DMS 273 treated with DMSO at 0.1 percent for 48 hours (cell line): ENCODE measurements at regions not wholly inside any gene's neighbourhood (a gene's known extent, or its start where the extent isn't known, plus 50 kb on each side); places are given as distances from the start of the nearest gene placed in this dataset.
"Not testable (repeated sequence)": the region's sequence is repeated elsewhere in the genome, so short reads cannot be mapped to it uniquely, and the experiment has no call there.

Experiments used
- DNase-seq: peaks from one replicate; lab custom pipeline; 2025; lab: John Stamatoyannopoulos, UW

DNA sequence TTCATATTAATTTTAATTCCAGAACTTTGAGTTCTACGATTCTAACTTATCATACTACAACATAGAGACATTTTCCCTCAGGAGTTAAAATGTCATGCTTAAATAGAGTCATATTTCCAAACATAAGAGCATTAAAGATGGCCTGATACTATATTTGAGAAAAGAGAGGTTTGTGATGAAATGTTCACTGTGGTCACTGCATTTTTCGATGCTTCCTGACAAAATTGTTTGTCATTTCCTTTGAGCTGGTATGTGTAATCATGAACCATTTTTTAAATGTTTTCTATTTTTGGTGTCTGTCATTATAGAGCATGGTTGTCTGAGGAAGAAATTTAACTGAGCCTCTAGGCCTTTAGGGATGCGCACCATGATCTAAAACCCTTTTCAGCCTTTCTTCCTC is 721.4 kb upstream of the NR2F2 start:
- no peak for DNase-seq

DNA sequence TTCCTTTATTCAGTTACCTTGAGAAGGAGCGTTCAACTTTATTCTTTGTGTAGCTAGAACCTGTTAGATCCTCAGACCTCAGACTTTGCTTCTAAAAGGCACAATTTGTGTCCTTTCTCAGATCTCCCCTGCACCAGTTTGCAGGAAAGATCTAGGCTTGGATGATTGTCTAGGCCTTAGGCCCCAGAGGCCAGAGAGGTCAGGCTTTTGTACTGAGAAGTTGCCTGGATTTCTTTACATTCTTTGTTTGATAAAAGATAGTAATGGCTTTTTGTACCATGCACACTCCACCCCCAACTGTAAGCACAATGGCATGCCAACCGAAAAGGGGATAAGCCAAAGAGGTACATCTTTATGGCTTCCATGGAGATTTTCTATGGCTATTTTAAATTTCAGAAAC is 719.6 kb upstream of the NR2F2 start:
- DNase-seq = no peak

DNA sequence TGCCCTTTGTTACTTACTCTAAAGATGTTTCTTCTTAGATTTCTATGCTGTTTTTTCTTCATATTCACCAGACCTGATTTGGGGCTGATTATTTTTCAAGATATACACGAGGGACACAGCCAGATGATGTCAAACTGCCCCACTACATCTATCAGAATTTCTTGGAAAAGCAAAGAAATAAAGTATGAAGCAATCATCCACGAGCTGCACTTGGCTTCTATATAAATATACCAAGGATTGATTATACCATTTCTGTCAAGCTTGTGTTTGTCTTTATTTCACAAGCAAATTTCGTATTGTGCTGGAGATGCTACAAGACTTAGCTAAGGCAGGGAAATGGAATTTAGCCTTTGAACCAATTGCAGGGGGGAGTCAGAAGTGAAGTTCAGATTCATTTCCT is 715.1 kb upstream of the NR2F2 start:
- DNase-seq = no peak

DNA sequence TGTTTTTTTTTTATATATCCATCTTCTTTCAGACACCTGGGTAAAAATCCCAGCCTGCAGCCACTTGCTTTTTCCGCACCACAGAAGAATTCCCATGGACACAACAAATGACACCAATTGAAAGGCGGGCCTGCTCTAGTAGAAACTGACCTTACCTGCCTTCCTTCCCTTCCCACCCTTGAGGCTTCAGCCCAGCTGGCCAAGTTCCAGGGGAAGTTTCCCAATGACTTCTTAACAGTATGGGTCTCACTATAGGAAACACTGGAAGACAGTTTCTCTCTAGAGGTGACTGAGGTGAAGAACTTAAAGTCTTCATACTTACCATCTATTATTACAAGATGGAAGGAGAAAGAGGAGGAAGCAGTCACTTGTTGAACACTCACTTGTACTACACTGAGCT is 714.2 kb upstream of the NR2F2 start:
- DNase-seq = no peak

DNA sequence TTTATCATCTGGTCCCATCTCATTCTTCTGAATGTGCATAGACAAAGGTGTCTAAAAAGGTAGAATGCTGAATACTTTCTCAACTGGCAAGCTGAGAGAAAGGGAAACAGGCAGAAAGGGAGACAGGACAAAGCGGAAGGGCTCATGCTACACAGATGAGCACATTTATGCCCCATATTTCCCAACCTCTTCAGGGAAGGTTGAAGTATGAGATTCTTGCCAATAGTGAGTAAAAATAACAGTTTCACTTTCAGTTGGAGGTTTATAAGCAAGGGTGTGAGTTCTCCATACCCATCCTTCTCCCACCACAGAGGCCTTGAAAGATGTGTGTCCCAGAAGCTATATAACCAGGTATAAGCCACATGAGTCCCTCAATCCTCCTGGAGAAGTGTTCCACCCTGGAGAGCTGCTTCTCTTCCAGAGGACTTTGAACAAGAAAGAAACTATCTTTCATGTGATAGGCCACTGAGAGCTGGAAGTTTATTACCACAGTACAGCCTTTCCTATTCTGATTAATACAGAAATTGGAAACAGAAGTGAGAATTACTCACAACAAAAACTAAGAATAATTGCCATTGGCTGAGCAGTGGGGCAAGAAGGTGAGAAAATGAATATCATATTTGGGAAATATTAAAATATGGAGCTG is 709.4 kb upstream of the NR2F2 start:
- no peak for DNase-seq

DNA sequence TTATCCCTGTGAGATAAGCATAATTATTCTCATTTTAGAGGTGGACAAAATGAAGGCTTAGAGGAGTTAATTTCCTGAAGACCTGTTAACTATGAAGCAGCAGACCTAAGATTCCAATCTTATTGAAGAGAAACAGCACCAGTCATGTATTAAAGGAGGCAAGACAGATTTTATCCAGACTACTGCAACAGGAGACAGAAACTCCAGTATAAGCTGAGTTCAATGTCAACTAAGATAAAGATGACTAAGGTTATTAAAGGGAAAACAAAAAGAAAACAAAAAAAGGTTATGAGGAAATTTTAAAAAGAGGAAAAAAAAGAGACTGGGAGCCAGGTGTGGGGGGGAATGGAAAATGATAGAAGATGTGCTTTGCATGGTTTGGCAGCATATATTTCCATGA is 707.7 kb upstream of the NR2F2 start:
- DNase-seq = no peak

DNA sequence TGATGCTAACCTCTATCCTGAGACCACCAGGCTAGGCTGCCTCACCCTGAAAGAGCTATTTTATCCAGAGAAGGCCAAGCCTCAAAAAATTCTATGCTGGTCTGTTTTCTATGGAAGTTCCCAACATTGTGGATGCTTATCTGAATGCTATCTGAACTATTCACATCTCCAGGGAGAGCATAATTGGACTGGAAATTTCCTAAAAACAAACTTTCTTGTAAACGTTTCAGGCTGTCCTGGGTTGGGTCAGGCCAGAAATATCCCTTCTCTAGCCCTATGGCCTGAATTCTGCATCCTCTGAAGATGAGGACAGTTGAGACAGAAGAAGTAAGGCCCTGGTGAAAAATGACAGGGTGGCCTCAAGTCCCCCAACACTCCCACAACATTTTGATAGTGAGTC is 706.4 kb upstream of the NR2F2 start:
- no peak for DNase-seq

DNA sequence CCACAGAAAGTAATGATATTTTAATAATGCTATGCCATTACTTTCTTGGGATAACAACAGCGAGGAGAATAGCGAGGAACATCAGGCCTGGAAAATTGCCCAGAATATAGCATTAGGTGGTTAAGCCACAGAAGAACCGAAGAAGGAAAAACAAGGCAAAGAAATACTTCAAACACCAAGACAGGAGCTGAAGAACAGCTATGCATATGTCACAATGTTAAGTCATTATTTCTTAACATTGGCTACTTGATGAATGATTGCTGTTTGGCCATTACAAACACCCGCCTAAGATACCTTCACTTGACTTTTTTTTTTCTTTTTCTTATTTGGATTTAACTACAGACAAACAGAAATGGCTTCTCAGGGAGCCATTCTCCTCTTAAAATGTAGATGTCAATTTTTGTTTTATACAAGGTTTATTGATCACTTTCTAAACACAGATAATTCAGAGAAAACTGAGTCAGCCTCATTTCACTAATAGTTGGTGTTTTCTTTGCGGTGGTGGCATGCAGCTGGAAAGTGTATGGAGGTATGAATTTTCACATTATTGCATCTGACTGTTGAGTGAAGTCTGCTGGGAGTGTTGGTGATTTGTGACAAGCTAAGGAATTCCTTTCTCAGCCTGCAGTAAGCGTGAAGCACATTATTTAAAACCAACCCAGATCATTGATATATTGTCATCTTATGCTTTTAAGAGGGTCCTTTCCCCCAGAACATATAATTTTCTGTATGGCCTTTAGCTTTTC is 705.7 kb upstream of the NR2F2 start:
- DNase-seq = no peak

DNA sequence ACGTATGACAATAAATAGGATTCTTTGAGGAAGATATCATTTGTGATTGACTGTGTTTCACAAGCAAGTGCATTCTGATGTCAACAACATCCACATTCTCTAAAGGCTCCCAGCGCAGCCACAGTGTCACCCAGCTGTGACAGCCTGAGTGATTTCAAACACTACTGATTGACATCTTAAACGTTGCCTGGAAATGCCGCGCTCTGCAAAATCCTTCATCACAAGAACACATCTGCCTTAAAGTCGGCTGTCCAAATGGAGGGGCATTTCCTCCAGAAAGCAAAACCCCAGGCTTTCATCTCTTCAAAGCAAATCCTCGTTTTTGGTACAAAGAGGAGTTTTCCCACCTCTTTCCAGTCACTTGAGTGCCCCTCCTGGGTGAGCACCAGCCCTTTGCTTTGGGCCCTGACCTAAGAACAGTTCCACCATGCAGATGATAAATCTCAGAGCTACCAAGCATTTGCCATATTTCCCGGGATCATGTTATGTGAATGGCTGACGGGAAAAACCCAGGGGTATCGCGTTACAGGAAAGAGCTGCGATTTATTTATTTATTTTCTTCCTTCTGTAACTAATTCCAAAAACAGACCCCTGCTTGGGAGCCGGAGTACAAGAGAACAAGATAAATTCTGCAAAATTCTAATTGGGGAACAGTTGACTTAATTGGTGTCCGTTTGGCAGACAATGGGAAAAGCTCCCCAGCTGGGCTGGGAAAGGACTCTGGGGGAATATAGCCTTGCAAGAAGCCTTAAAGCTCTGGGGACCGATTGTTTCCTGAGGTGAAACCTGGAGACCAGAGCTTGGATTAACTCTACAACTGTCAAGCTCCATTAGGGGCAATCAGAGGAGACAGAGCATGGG is 703.8 kb upstream of the NR2F2 start:
- DNase-seq = no peak

DNA sequence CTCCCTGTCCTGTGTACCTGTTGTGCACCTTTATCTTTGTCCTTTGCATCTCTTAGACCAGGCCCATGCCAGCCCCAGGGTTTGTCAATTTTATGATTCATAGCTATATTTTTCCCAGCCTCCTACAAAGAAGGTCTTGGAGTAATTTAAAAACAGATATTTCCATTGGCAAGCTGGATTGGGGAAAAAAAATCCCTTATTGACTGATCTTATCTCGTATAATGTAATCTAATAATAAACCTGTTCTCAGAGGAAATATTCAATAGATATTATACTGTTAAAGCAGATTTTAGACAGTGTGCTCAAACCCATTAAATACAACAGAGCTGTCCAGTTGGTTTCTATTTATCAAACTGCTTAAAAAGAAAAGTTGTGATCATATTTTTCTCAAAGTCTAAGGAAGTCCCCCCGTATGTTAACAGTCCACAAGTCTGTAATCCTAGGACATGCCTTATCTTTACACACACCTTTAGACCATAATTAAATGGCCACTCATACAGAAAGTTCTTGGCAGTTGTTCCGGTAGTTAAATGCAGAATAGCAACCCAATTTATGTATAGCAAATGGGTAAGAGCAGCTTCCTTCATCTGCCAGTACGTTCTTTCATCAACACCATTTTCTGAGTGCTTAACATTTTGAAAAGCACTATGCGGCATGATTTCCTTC is 700.9 kb upstream of the NR2F2 start:
- DNase-seq = no peak

DNA sequence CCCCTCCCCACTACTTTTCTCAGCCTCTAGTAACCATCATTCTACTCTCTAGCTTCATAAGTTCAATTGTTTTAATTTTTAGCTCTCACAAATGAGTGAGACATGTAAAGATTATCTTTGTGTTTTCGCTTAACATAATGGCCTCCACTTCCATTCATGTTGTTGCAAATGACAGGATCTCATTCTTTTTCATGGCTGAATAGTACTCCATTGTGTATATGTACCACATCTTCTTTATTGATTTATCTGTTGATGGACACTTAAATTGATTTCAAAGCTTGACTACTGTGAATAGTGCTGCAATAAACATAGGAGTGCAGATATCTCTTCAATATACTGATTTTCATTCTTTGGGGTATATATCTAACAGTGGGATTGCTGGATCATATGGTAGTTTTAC is 699.8 kb upstream of the NR2F2 start:
- DNase-seq = no peak

DNA sequence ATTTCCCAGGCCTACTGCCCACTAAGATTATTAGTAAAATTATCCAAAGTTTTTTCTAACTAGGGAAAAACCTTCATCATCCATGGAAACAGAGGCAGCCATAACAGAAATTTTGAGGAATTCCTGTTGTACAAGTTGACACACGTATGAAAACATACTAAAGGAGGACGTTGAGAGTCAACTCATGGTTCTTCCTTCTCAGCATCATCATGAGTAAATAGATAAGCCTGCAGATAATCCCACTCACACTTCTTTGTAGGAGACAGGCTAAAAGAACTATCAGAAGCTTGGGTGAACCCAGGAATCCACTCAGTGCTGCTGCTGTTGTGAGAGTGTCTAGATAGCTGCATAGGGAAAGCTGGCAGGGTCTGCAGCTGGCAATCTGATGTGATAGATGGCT is 694.8 kb upstream of the NR2F2 start:
- no peak for DNase-seq

DNA sequence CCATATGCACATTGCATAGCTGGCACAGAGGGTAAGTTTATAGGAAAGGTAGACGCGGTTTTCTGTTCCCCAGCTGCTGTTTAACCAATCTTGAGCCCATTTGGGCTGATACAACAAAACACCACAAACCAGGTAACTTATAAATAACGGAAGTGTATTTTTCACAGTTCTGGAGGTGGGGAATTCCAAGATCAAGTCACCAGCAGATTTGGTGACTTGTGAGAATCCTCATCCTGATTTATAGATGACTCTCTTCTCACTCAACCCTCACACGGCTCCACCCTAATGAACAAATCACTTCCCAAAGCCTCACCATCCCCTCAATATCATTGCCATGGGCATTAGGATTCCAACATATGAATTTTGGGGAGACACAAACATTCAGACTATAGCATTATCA is 694.4 kb upstream of the NR2F2 start:
- DNase-seq = no peak

DNA sequence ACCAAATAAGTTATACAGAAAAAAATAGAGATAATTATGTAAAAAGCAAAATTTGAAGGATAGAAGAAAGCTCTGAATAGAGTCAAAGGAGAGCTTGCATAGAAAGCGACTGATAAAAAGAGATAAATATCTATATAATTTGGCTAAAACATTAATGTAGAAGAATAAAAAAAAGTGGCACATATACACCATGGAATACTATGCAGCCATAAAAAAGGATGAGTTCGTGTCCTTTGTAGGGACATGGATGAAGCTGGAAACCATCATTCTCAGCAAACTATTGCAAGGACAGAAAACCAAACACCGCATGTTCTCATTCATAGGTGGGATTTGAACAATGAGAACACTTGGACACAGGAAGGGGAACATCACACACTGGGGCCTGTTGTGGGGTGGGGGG is 693.3 kb upstream of the NR2F2 start:
- DNase-seq = not testable (repeated sequence)

DNA sequence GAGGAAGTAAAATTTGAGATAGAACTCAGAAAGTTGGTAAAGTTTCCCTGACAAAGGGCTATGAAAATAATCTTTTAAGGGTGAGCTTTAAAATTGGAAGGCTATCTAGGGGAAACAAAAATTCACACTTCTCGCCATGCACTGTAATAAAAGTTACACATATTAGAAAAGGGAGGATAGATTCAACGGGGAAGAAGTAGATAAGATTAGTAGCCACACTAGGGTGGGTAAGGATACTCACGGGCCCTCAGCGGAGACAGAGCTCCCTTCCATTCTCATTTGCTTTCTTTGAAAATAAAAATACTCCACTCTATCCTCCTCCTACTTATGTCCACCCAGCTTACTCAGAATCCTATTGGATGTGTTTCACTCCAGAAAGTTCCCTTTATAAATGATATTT is 691.3 kb upstream of the NR2F2 start:
- DNase-seq = no peak

DNA sequence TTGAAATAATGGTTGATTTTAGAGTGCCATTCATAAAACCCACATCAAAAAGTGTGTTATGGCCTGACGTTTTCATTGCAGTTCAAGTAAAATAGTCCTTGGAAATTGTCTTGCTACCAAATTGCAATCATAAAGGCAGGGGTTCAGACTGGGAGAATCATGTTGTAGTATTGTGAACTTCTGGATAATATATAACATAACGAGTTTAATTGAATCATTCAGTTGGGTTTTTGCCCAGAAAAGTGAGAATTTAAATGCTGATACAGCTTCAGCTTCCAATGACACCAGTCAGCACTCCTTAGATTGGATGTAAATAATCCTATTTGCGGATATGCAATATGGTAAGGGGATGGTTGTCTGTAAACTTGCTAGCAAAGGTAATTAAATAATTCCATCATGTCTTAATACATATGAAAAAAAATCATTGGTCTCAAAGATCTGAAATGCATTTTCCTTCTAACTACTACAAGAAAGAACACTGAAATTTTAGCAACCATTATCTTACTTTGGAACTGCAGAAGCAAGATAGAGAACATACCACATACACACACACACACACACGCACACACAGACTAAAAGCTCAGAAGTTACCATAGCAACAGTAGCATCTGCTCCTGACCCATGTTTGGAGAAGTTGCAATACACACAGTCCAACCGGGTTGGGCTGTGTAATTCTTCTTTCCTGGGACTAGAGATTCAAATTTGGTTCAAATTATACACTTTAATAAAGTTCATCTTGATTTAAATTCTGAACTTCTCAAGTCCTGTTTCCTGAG is 686.2 kb upstream of the NR2F2 start:
- DNase-seq = no peak

DNA sequence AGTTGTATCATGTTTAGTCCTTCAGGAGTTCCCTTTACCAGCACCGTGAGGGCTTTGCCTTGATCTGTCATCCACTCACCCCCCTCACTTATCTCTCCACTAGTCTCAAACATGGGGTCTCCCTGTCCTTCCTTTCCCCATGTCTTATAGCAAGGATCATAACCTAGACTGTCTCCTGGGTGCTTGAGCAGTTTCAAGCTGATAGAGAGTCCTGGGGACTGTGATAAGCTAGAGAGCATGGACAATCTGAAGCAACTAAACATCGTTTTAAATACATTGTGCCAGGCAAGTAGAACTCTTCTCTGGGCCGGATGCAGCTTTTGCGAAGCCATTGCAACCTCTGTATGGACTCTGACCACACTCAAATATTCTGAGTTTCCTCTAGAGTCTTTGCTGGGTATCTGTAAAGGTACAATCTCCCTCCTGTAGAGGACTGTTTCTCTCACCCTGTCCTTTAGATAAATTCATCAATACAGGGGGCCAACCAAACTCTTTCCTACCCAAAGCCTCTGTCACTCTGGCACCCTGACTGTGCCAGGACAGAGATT is 684.6 kb upstream of the NR2F2 start:
- no peak for DNase-seq

DNA sequence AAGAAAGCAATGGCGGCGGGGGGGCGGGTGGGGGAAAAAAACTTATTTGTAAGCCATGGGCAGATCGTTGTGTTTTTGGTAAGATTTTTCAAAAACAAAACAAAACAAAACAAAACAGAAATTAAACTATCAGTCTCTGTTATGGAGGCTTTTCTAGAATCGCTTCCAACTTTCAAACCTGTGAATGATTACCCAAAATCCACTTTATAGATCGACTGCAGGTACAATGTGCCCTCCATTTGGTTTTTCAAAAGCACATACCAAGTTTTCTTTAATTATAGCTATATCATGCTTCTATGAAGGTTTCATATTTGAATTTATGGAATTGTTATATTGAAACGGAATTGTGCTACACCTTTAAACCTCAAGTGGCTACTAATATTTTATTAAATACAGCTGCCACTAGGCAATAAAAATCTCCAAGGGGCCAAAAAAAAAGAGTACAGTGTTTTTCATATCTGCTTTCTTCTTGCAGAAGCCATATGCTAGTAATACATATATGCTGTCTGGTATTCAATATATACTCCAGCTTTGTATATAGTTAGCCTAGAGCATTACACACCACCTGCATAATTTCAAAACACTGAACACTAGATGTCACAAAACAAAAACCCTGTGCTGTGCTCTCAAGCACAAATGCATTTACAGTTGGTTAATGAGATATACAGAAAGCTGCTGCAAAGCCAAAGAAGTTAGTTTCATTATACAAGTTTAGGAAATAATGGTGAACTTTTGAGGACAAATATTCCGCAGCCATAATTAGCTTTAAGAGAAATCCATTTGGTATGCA is 683.8 kb upstream of the NR2F2 start:
- no peak for DNase-seq

DNA sequence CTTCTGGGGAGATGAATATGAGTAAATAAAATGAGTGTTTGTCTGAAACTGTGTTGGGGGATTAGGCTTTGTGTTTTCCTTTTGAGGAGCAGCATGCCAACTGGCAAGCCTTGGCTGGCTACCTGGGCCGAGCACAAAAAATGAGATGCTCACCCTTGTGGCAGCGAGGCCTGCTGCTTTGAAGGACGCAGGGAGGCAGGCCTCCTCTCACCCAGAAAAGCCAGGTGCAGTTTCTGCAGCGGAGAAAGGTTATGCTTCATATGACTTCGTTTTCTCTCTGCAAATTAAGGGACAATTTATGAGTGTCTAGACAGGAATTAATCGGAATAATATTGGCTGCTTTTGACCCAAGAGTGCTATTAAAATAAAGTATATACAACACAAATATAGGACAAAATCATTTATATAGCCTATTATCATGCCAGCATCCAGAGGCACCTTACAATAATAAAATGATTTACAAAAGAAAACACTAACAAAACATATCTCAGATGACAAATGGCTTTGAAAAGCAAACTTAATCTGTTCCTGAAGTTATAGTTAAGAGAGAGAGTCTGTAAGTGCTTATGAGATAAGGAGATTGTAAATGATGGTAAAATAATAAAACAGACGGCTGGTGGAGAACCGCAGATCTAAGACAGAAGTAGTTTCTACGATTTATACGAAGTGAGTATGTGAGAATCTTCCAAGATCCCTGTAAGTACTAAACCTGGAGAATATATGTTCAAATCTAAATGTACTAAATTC is 682.8 kb upstream of the NR2F2 start:
- no peak for DNase-seq

DNA sequence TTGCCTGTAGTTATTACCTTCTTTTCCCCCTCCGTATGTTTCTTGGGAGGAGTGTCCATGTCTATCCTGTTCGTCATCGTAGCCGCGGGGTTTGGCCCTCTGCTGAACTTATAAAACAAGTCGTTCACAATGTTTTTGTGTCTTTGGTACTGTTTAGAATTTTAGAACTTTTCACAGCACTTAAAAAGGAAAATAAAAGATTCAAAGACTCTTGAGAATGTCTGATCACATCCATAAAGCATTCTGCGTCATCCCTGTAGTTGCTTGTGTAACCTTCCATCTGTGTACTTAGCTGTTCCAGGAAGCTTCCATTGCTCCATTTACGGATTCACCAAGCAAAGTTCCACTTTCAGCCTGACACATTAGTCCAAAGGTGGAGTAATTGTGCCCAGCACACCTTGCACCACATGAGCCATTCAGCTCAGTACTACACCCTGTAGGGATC is 677.1 kb upstream of the NR2F2 start:
- no peak for DNase-seq
